ENCODE measurements at regions not wholly inside any gene's neighbourhood (a gene's known extent, or its start where the extent isn't known, plus 50 kb on each side); places are given as distances from the start of the nearest gene placed in this dataset.

DNA sequence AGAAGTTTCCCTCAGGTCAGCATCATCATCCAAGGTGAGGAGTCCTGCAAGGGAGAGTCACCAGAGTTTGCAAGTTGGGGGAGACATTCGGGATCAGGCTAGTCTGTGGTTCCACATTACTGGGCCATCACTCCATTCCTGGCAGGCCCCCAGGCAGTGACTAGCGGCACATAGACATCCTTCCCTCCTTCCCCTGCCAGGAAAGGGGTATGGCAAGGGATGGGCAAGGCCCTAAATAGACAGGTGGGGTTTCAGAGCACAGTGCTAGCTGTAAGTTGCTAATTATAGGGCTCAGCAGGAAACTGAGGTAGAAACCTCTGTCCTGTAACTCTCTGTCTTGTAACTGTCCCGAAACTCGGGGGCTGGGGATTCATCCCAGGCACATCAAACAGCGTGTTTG, 215.2 kb upstream of the ROPN1 start:
- Histone ChIP-seq H3K27me3 (ENCODE audit: insufficient read depth, low read depth) (no peaks in the 10 kb centered on the region), H3K4me3 (IDR thresholded peaks at IDR 0.05; ENCODE audit: insufficient read depth, low read depth, low read length) (no peak overlapping the region), H3K9ac (no peak overlapping the region), H3K4me2 (no peak overlapping the region), H4K20me1 (ENCODE audit: insufficient read depth) (no peaks in the 10 kb centered on the region), H3K27ac (no peak overlapping the region), H2AFZ (ENCODE audit: low read depth) (no peak overlapping the region), H3K79me2 (ENCODE audit: insufficient read depth, low read depth) (no peaks in the 10 kb centered on the region), H3K4me1 (ENCODE audit: low read depth, poor library complexity, severe bottlenecking) (no peaks in the 10 kb centered on the region), H3K36me3 (ENCODE audit: insufficient read depth) (no peaks in the 10 kb centered on the region)
- TF ChIP-seq, protein P1, sequence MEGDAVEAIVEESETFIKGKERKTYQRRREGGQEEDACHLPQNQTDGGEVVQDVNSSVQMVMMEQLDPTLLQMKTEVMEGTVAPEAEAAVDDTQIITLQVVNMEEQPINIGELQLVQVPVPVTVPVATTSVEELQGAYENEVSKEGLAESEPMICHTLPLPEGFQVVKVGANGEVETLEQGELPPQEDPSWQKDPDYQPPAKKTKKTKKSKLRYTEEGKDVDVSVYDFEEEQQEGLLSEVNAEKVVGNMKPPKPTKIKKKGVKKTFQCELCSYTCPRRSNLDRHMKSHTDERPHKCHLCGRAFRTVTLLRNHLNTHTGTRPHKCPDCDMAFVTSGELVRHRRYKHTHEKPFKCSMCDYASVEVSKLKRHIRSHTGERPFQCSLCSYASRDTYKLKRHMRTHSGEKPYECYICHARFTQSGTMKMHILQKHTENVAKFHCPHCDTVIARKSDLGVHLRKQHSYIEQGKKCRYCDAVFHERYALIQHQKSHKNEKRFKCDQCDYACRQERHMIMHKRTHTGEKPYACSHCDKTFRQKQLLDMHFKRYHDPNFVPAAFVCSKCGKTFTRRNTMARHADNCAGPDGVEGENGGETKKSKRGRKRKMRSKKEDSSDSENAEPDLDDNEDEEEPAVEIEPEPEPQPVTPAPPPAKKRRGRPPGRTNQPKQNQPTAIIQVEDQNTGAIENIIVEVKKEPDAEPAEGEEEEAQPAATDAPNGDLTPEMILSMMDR (conservative IDR thresholded peaks at IDR 0.05; ENCODE audit: low read depth, low read length), result no peak

DNA sequence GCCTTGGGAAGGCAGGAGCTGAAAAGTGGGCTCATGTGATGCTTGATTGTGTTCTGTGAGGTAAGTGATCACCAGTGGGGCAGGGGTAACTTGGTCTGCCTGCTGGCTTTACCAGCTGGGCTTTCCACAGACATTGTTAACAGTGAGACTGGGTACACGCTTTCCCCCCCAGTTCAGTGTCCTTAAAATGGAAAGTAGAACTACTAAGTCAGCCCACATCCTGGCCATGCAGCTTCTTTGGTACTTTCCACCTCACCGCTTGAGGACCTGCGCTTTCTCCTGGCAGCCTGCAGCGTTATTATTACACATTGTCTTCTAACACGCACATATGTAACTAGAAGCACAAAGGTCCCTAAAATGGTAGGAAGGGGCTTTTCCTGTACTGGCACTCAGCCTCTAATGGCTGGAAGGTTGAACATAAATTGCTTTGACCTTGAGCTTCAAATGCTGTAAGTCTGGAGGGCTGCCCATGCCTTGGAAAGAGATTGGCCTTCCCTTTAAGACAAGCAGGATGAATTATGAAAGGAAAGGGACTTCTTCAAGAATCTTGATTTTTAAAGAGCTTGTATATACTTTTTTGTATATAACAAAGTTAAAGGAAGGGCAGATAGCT, 216.1 kb upstream of the ROPN1 start:
- H3K4me1 ChIP-seq (ENCODE audit: low read depth, poor library complexity, severe bottlenecking), result no peaks in the 10 kb centered on the region
- H2AFZ ChIP-seq (ENCODE audit: low read depth), result no peak overlapping the region
- H3K9ac ChIP-seq, result no peak overlapping the region
- no peaks in the 10 kb centered on the region for H3K79me2 ChIP-seq (ENCODE audit: insufficient read depth, low read depth)
- H3K27ac ChIP-seq, result no peak overlapping the region
- no peaks in the 10 kb centered on the region for H4K20me1 ChIP-seq (ENCODE audit: insufficient read depth)
- TF ChIP-seq, protein P1 (conservative IDR thresholded peaks at IDR 0.05; ENCODE audit: low read depth, low read length), result no peak
- no peaks in the 10 kb centered on the region for H3K27me3 ChIP-seq (ENCODE audit: insufficient read depth, low read depth)
- H3K4me2 ChIP-seq, result no peak overlapping the region
- H3K36me3 ChIP-seq (ENCODE audit: insufficient read depth), result no peaks in the 10 kb centered on the region
- H3K4me3 ChIP-seq (IDR thresholded peaks at IDR 0.05; ENCODE audit: insufficient read depth, low read depth, low read length), result no peak overlapping the region

GRCh38 chr3:124209426-124209825, 217.5 kb upstream of the ROPN1 start:
- H3K79me2 ChIP-seq (ENCODE audit: insufficient read depth, low read depth), result no peaks in the 10 kb centered on the region
- TF ChIP-seq, protein P1 (conservative IDR thresholded peaks at IDR 0.05; ENCODE audit: low read depth, low read length), result no peak

GRCh38 chr3:124210899-124211298, 219.0 kb upstream of the ROPN1 start:
- H4K20me1 ChIP-seq (ENCODE audit: insufficient read depth), result no peaks in the 10 kb centered on the region
- no peaks in the 10 kb centered on the region for H3K4me1 ChIP-seq (ENCODE audit: low read depth, poor library complexity, severe bottlenecking)
- H3K4me2 ChIP-seq, result no peak overlapping the region
- H3K9ac ChIP-seq, result no peak overlapping the region
- H3K79me2 ChIP-seq (ENCODE audit: insufficient read depth, low read depth), result no peaks in the 10 kb centered on the region
- H3K27me3 ChIP-seq (ENCODE audit: insufficient read depth, low read depth), result no peaks in the 10 kb centered on the region
- H3K36me3 ChIP-seq (ENCODE audit: insufficient read depth), result no peaks in the 10 kb centered on the region
- TF ChIP-seq, protein P1 (conservative IDR thresholded peaks at IDR 0.05; ENCODE audit: low read depth, low read length), result no peak
- no peak overlapping the region for H3K27ac ChIP-seq
- no peak overlapping the region for H3K4me3 ChIP-seq (IDR thresholded peaks at IDR 0.05; ENCODE audit: insufficient read depth, low read depth, low read length)
- H2AFZ ChIP-seq (ENCODE audit: low read depth), result no peak overlapping the region

More at GRCh38 chr3:124209426-124209825, 217.5 kb upstream of the ROPN1 start:
- H4K20me1 ChIP-seq (ENCODE audit: insufficient read depth), result no peaks in the 10 kb centered on the region
- no peak overlapping the region for H3K4me3 ChIP-seq (IDR thresholded peaks at IDR 0.05; ENCODE audit: insufficient read depth, low read depth, low read length)
- H3K36me3 ChIP-seq (ENCODE audit: insufficient read depth), result no peaks in the 10 kb centered on the region
- H3K27ac ChIP-seq, result no peak overlapping the region
- no peaks in the 10 kb centered on the region for H3K4me1 ChIP-seq (ENCODE audit: low read depth, poor library complexity, severe bottlenecking)
- no peak overlapping the region for H3K4me2 ChIP-seq
- H3K9ac ChIP-seq, result no peak overlapping the region
- no peaks in the 10 kb centered on the region for H3K27me3 ChIP-seq (ENCODE audit: insufficient read depth, low read depth)
- no peak overlapping the region for H2AFZ ChIP-seq (ENCODE audit: low read depth)

Measured in KMS-11 (cell line).